ENCODE measurements at regions not wholly inside any gene's neighbourhood (a gene's known extent, or its start where the extent isn't known, plus 50 kb on each side); places are given as distances from the start of the nearest gene placed in this dataset.

DNA sequence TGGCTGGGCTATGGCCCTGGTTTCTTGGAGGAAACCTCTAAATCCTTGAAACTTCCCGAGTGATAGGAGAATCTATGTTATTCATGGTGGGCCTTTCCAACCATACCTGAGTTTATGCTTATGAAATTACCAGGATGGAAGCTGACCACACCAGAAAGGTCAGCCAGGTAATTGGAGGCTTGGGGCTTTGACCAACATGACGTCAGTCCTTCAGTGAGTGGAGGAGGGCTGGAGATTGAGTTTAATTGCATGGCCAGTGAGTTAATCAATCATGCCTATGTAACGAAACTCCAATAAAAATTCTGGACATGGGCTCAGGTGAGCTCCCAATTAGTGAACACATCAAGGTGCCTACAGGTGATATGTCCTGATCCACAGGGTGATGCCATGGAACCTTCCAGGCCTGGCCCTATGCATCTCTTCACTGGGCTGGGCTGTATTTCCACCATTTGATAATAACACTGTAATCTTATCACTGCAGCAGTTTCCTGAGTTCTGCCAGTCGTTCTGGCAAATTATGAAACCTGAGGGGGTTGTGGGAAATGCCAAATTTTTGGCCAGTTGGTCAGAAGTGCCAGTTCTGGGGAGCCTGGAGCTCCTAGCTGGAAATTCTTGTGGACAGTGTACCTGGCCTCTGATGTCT, 106.5 kb downstream of the CDH26 start:
- DNase-seq (ENCODE audit: low read depth in 2 of 2): no peak

DNA sequence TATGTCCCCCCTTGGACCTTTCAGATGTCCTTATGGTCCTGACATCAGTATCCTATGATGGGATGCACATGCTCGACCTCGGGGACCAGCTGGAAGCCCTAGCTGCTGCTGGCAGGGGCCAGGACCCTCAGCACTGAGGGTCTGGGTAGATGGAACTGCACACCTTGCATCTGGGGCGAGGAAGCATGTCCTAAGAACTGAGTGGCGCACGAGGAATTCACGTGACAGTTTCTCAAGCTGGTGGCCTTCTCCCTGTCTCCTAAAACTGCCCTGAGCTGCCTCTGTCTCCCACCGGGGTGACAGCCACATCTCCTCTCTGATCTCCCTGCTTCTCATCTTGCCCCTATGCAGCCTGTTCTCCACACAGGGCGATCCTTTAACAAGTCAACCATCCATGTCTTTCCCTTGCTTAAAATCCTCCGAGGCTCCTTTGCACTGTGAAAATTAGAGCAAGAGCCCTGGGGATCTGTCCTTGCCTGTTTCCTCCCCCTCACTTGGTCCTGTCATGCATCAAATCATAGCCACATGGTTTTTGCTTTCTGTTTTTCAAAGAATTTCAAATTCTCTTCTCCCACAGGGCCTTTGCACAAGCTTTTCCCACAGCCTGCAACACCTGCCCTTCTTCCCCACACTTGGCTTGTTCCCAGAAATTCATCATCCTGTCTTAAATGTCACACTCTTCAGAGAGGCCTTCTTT, 107.7 kb downstream of the CDH26 start:
- DNase-seq (ENCODE audit: low read depth in 2 of 2): no peak

DNA sequence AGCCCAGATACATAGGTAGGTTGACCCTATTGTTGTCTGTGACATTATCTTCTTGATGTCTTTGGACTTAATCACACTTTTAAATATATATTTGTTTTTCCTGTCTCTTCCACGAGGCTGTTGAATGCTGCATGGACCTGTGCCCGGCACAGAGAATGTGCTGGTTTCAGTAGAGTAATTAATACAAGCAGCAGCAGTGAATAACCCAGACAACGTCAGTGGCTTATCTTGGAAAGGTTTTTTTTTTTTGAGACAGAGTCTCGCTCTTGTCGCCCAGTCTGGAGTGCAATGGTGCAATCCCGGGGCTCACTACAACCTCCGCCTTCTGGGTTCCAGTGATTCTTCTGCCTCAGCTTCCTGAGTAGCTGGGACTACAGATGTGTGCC, 108.2 kb downstream of the CDH26 start:
- no peak for DNase-seq (ENCODE audit: low read depth in 2 of 2)

DNA sequence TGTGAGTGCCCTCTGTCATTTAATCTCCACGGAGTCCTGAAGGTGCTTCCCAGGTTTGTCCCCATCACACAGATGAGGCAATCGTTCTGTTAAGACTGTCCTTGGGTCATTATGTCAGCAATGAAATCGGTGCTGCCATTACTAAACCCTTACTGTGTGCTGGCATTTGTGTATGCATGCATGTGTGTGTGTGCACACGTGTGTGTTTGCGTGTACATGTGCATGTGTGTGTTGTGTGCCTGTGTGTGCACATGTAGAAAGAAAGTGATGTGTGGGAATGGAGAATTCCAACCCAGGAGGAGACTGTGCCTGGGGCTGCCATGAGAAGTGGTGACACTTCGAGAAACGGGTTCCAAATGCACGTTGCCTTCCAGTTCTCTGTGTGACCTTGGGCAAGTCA, 110.3 kb downstream of the CDH26 start:
- no peak for DNase-seq (ENCODE audit: low read depth in 2 of 2)

DNA sequence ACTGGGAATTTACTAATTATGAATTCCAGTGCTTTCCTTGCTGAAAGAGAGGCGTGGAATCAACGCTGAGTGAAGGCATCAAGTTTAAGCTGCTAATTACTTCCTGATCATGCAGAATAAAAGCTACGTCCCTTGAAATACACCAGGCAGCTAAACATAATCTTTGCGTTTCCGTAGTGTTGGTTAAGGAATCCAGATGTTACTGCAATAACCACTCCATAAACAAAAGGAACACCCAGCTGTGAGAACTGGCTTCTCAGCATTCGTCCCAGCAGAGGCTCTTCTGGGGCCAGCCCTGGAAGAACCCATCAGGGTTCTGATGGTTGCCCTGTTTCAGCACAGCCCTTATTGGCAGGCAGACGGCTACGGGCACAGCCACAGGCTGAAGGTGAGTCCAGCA, 111.4 kb downstream of the CDH26 start:
- no peak for DNase-seq (ENCODE audit: low read depth in 2 of 2)

DNA sequence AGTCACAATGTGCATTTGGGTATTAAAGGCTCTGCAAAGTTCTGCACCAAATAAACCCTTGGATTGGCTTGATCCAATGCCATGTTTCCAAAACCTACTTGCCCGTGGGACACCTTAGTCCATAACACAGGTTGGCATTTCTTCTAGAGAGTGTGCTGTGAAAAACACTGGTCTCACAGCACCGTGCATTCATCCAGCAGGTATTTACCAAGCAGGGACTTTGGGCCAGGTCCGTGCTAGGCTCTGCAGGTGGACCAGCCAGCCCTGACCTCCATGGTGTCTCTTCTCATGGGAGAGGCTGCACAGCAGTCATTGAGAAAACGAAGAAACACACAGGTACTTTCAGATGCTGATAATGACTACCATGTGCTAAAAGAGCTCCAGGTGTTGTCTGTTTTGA, 112.6 kb downstream of the CDH26 start:
- no peak for DNase-seq (ENCODE audit: low read depth in 2 of 2)

DNA sequence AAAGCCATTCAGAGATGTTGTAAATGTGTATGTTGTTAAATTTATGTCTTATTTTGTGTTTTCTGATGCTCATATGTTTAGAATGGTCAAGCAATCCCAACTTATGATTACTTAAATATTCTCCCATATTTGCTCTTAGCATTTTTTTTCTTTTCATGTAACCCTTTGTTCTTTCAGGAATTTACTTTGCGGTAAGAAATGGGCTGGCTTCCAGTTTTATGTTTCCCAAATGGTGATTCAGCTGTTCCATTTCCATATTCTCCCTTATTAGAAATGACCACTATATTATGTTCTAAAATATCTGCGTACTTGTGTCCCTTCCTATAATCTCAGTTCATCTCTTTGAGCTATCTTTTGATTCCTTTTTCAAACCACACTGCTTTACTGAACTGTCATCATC, 113.7 kb downstream of the CDH26 start:
- DNase-seq (ENCODE audit: low read depth in 2 of 2): no peak

DNA sequence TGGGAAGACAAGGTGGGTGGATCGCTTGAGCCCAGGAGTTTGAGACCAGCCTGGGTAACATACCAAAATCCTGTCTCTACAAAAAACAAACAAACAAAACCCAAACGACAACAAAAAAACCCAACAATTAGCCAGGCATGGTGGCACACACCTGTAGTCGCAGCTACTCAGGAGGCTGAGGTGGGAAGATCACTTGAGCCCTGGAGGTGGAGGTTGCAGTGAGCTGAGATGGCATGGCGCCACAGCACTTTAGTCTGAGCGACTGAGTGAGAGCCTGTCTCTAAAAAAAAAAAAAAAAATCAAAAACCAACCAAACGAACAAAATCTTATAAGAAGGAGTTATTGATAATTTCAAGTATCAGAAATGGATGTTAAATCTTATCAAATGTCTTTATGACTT, 114.9 kb downstream of the CDH26 start:
- DNase-seq (ENCODE audit: low read depth in 2 of 2): no peak

DNA sequence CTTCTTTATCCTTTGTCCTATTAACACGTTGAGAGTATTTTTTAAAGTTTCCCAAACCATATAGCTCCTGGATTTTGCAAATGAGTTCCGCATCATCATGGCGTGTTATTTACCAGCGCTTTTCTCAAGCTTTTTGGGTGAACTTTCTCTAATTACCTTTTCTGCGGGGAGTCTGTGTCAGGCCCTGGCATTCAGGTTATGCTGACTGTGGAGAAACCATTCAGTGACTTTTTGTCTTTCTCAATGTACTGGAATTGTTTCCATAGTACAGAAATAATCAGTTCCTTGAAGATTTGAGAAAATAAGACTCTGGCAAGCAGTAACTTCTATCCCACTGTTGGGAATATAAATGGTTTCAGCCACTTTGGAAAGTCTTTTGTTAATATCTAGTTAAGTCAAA, 115.3 kb downstream of the CDH26 start:
- DNase-seq (ENCODE audit: low read depth in 2 of 2): no peak

DNA sequence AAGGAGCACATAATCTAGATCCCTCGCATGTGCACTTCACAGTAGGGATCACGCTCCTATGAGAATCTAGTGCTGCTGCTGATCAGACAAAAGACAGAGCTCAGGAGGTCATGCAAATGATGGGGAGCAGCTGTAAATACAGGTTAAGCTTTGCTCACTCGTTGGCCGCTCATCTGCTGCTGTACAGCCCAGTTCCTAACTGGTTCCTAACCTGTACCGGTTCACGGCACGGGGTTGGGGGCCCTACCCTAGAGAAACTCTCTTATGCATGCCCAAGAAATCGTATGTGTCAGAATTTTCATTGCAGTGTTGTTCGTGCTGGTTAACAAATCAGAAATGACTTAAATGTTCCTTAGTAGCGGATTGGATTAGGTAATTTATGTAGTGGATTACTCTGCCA, 116.1 kb downstream of the CDH26 start:
- no peak for DNase-seq (ENCODE audit: low read depth in 2 of 2)

DNA sequence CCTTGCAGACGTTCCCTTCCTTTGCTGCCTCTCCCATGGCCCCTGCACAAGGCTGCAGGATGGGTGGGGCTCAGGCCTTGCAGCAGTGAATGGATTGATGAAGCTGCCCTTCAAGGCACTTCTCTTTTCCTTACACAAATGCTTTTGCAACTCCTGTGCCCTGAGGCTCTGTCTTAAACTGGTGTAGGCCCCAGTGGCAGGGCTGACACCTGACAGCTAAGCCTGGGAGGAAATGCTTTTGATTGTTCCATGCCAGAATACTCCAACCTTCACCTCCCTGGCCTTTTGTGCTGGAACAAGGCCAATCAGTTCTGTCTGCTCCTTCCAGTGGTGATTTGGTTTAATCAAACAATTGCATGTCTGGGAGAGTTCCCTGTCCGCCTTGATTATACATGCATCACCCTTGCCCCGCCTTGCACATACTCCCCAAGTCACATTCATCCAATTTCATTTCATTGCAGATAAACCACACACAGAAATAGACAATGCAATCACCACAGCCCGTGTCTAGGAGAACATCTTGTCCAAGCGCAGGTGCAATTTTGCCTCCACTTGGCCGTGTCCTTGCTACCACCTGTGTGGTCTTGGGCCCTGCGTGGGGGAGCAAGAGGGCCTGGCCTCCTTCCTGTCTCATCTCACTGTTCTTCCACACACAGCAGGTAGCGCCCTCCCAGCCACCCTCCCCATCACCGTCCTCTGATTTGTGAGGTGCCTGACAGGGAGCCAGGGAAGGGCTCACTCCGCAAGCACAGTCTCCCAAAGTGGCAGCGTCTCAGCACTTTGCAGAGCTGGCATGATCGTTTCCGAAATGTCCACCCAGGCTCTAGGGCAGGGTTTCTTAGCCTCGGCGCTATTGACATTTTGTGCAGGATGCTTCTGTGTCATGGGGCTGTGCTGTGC, 120.4 kb downstream of the CDH26 start:
- DNase-seq (ENCODE audit: low read depth in 2 of 2): no peak

DNA sequence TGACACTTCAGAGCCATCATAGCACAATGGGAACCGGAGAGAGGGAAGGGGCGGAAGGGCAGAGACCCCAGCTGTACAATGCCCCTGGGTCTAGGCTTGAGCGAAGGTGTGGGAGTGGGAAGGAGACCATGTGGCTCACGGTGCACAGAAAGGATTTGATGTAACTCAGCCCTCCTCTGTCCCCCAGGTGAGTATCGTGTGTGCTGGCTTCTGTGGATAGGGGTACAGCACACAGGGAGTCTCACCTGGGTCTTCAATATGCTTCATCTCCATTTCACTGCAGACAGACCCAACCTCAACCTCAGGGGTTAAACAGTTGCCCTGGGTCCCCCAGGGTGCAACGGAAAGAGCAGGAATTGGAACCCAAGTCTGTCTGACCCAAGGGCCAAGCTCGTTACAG, 122.2 kb downstream of the CDH26 start:
- no peak for DNase-seq (ENCODE audit: low read depth in 2 of 2)

DNA sequence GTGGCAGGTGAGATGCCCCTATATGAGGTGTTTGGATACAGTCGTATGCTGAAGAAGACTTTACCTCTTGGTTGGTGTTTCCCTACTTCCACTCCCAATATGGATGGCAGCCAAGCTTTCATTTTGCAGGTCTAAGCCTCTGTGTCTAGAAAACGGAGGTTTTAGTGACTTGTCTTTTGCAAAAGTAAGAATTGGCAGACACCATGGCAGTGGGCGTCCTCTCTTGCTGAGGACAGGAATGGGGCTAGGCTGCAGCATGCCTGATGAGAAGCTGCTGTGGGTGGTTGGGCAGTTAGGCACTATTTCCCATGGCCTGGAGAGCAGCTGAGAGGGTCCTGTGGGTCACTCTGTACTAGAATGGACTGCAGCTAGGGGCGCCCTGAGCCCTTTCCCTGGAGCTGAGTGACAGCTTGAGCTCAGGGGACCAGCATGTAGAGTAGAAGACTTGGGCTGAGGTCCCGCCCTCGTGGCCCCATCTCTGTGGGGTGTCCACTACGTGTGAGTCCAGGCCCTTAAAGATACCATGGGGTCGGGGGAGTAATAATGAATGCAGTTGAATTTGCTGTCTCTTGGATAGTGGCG, 127.4 kb downstream of the CDH26 start:
- no peak for DNase-seq (ENCODE audit: low read depth in 2 of 2)

DNA sequence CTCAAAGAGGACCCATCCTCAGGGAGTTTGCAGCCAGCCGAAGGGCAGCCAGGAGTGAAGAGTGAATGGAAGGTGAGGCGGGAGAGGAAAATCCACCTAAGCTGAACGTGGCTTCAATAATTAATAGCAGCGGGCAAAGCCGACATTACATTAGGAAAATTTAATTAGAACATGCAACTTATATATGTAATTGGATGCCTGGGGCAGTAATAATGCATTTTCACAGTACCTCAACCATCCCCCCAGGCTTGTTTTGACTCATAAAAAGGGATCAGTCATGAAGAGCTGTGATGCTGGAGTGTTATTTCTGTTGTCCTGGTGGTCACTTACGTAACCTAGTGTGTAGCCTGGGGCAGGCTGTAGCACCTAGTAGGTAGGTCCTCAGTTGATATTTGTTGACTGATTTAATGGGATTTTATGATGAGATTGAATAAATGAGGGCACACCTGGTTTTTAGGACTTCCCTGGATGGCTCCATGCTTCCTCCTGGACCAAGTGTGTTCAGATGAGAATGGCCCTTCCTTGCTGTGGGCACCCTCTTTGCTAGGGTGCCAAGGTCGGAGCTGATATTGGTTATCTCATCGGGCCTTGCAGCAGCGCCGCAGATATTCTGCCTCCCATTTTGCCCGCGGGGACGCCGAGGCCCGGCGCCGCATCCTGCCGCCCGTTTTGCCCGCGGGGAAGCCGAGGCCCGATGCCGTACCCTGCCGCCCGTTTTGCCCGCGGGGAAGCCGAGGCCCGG, 128.8 kb downstream of the CDH26 start:
- no peak for DNase-seq (ENCODE audit: low read depth in 2 of 2)

DNA sequence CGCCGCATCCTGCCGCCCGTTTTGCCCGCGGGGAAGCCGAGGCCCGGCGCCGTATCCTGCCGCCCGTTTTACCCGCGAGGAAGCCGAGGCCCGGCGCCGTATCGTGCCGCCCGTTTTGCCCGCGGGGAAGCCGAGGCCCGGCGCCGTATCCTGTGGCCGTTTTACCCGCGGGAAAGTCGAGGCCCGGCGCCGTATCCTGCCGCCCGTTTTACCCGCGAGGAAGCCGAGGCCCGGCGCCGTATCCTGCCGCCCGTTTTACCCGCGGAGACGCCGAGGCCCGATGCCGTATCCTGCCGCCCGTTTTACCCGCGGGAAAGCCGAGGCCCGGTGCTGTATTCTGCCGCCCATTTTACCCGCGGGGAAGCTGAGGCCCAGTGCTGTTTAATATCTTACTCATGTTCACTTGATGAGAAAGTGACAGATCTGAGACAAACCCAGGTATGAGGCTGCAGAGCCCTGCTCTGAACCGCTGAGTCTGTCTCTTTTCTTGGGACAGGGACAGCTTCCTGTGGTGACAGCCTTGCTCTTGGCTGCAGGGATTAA, 129.4 kb downstream of the CDH26 start:
- DNase-seq (ENCODE audit: low read depth in 2 of 2): no peak

DNA sequence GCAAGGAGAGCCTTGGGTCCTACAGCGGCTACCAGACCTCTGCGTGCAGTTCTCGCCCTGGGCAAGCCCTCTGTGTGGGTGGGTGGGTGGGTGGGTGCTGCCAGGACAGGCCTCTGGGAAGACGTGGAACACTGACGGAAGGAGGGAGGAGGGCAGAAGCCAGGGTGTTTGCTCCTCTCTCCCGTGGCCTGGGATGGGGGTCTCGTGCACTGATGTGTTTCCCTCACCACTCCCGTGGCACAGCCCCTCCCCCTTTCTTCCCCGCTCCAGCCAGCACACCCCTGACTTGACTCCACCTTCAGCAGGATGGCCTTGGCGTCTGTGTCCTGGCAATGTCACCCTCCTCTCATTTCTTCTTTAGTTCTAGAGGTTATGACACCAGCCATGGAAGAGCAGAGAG, 130.0 kb downstream of the CDH26 start:
- DNase-seq (ENCODE audit: low read depth in 2 of 2): no peak

DNA sequence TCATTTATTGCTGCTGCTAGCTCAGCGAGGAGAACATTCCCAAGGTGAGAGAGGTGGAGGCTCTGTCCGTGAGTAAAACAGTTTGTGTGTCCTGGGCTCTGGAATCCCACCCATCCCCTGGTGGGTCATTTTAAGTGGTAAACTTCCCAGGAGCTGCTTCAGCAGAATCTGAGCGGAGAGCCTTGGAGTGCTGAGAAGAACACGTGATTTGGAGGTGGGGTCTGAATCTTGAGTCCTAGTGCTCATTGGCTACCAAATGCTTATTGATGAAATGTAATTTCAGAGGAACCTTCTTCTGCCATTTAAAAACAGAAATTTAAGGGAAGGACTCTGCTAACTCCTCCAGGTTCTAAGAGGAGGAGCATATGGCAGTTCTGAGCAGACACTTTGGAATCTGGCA, 132.4 kb downstream of the CDH26 start:
- no peak for DNase-seq (ENCODE audit: low read depth in 2 of 2)

DNA sequence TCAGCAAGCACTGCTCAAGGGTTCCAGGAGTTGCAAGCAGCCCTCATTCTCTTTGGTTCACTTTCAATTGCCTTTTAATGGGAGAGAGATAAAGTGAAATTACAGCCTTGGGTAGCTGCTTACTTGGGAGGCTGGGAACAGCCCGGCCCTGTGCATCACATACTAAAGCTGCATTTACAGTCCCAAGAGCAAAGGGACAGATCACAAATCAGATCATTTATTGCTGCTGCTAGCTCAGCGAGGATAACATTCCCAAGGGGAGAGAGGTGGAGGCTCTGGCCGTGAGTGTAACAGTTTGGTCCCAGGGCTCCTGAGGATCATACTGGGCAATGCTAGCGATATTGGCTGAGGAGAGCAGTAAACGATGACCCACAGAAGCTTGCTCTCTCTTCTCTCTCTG, 133.1 kb downstream of the CDH26 start:
- no peak for DNase-seq (ENCODE audit: low read depth in 2 of 2)

DNA sequence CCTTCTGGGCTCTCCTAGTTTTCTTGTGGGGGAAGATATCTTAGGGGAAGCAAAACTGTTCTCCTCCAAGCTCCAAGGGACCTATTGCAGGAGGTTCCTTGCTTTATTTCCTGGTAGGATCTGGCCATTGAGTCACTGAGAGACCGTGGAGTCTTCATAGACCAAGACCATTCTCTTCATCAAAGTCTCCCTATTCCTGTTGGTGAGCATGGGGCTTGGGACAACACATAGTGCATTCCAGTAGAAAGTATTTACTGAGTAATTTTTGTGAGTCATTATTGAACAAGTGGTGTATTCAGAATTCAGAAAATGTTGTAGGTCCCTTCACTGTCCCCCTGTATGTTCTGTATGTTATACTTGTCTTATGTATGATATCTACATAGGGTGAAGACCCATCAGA, 133.6 kb downstream of the CDH26 start:
- no peak for DNase-seq (ENCODE audit: low read depth in 2 of 2)

DNA sequence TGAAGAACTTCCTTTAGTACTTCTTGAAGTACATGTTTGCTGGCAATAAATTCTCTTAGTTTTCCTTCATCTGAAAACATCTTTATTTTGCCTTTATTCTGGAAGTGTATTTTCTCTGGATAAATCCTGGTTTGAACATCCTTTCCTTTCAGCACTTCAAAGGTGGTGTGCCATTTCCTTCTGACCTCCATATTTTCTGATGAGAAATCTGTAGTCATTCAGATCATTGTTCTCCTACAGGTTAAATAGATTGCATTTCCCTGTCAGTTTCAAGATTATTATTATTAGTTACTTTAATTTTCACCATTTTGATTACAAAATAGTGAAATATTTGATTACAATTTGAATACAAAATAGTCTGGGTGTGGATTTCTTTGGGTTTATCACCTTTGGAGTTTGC, 134.5 kb downstream of the CDH26 start:
- no peak for DNase-seq (ENCODE audit: low read depth in 2 of 2)

DNA sequence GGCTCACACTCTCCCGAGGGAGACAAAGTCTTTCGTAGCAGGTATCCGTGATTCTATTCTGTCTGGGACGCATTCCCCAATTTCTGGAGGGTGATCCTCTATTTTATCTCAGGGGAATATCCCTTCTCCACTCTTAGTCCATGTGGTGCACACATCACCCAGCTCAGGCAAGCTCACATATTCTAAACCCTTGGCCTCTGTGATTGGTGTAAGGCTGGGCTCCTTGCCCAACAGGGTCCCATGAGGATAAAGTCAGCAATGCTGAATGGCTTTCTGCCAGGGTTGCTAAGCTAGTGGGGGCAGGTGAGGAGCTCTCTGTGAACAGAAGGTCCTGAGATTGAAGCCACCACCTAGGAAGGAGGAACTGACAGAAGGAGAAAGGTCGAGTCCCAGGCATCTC, 137.2 kb downstream of the CDH26 start:
- no peak for DNase-seq (ENCODE audit: low read depth in 2 of 2)

DNA sequence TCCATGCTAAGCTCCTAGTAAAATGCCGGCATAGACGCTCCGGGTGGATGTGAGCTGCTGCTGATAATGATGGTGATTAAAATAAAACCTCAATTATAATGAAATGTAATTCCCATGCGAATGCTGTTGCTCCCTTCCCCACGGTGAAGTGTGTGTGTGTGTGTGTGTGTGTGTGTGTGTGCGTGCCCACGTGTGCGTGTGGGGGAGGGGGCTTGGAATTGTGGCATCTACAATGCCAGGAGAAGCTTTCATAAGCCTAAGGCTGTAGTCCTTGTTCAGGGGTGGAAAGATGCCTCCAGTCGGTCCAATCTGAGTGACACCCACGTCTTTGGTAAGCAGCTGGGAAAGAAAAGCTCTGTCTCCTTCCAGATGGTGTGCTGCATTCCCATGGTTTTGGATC, 137.9 kb downstream of the CDH26 start:
- no peak for DNase-seq (ENCODE audit: low read depth in 2 of 2)
